Tibial nerve (tissue), 4 donors: ENCODE measurements at regions not wholly inside any gene's neighbourhood (a gene's known extent, or its start where the extent isn't known, plus 50 kb on each side); places are given as distances from the start of the nearest gene placed in this dataset.

Source experiments
- DNase-seq, 2 donors: peaks; one replicate each; pipeline ENCODE4 v3.0.0-alpha.2; 2019; ENCODE audit warnings: low spot score in 2 of 2
- H3K27ac ChIP-seq, 4 donors: fragments of 200-600 bp; sonication (generic) in 3 of 4; one replicate each; pipeline ENCODE4 v1.5.1; 2017 to 2019; ENCODE audit warnings: mild to moderate bottlenecking in 1 of 4
- H3K27me3 ChIP-seq, 2 donors: fragments of 200-600 bp; sonication (generic) in 1 of 2; one replicate each; pipeline versions ENCODE4 v1.5.1 to v1.6.0; 2017 to 2019
- H3K36me3 ChIP-seq, 3 donors: fragments of 200-600 bp; sonication (generic); one replicate each; pipeline ENCODE4 v1.5.1; 2018 to 2019
- H3K4me1 ChIP-seq, 4 donors: fragments of 200-600 bp; sonication (generic) in 3 of 4; one replicate each; pipeline ENCODE4 v1.5.1; 2017 to 2019
- H3K4me3 ChIP-seq, 4 donors: fragments of 200-600 bp; sonication (generic) in 3 of 4; one replicate each; pipeline ENCODE4 v1.5.1; 2017 to 2019; ENCODE audit warnings: mild to moderate bottlenecking in 1 of 4, moderate library complexity in 1 of 4
- H3K9me3 ChIP-seq, 4 donors: fragments of 200-600 bp; sonication (generic) in 3 of 4; one replicate each; pipeline ENCODE4 v1.5.1; 2017 to 2019
- CTCF ChIP-seq, 5 experiments: fragments of 200-600 bp in 3 of 5; fragments of 450-650 bp in 2 of 5; sonication (generic) in 3 of 5; IDR thresholded peaks; one replicate each; pipeline ENCODE4 v1.5.1; 2016 to 2019; ENCODE audit warnings: antibody characterized with exemption in 5 of 5, mild to moderate bottlenecking in 3 of 5, moderate library complexity in 2 of 5
- EP300 ChIP-seq, 2 donors: sonication (generic); formaldehyde crosslinking; IDR thresholded peaks; one replicate each; pipeline ENCODE4 v1.6.1; 2017; ENCODE audit warnings: antibody characterized with exemption in 2 of 2, mild to moderate bottlenecking in 1 of 2
- POLR2A ChIP-seq, 2 donors: fragments of 450-650 bp; IDR thresholded peaks; one replicate each; pipeline ENCODE4 v1.6.1; 2017; ENCODE audit warnings: antibody characterized with exemption in 2 of 2, mild to moderate bottlenecking in 2 of 2, moderate library complexity in 2 of 2
- WGBS, 2 donors: methylation state at CpG; one replicate each; pipeline ENCODE4 v1.1.5; 2018; 5-methylcytosine and 5-hydroxymethylcytosine counted together

GRCh38 chr18:14974088-14974487, 226.1 kb downstream of the ANKRD30B start:
- Histone ChIP-seq H3K4me3 (no peak overlapping the region), H3K4me1 (no peaks in the 10 kb centered on the region), H3K27me3 (no peaks in the 10 kb centered on the region), H3K9me3 (no peaks in the 10 kb centered on the region), H3K36me3 (no peaks in the 10 kb centered on the region), H3K27ac (no peak overlapping the region)
- no peak for TF ChIP-seq EP300 (IDR thresholded peaks at IDR 0.05)
- 79 to 84% methylated on average over 4 to 6 of the region's 6 CpGs for WGBS, 2 donors
- DNase-seq: no peak

- Histone ChIP-seq H3K27ac (no peak overlapping the region), H3K9me3 (no peaks in the 10 kb centered on the region), H3K4me1 (no peaks in the 10 kb centered on the region), H3K36me3 (no peaks in the 10 kb centered on the region), H3K4me3 (no peak overlapping the region), H3K27me3 (no peaks in the 10 kb centered on the region)
- TF ChIP-seq POLR2A (IDR thresholded peaks at IDR 0.05) (no peak), EP300 (IDR thresholded peaks at IDR 0.05) (no peak)
- DNase-seq: no peak
- 58% methylated on average over 3 of the region's 3 CpGs for WGBS, 2 donors
Measured at GRCh38 chr18:14974576-14974975, 226.6 kb downstream of the ANKRD30B start.

- Histone ChIP-seq H3K36me3 (no peaks in the 10 kb centered on the region), H3K27ac (no peak overlapping the region), H3K4me1 (no peaks in the 10 kb centered on the region), H3K27me3 (no peaks in the 10 kb centered on the region), H3K9me3 (no peaks in the 10 kb centered on the region), H3K4me3 (no peak overlapping the region)
- TF ChIP-seq POLR2A (IDR thresholded peaks at IDR 0.05) (no peak), CTCF (IDR thresholded peaks at IDR 0.05) (no peak), EP300 (IDR thresholded peaks at IDR 0.05) (no peak)
- DNase-seq: no peak
- 73% methylated on average over 9 of the region's 9 CpGs for WGBS, 2 donors
Measured at GRCh38 chr18:14975431-14975830, 227.5 kb downstream of the ANKRD30B start.

GRCh38 chr18:14976736-14977430, 228.9 kb downstream of the ANKRD30B start:
- 76 to 77% methylated on average over 10 of the region's 10 CpGs for WGBS, 2 donors
- H3K9me3 ChIP-seq: no peaks in the 10 kb centered on the region
- no peak overlapping the region for H3K27ac ChIP-seq
- TF ChIP-seq POLR2A (IDR thresholded peaks at IDR 0.05) (no peak), CTCF (IDR thresholded peaks at IDR 0.05) (no peak), EP300 (IDR thresholded peaks at IDR 0.05) (no peak)
- DNase-seq: no peak
- H3K4me1 ChIP-seq: no peaks in the 10 kb centered on the region
- no peaks in the 10 kb centered on the region for H3K27me3 ChIP-seq
- no peaks in the 10 kb centered on the region for H3K36me3 ChIP-seq
- H3K4me3 ChIP-seq: no peak overlapping the region

- Histone ChIP-seq H3K4me1 (no peaks in the 10 kb centered on the region), H3K9me3 (no peaks in the 10 kb centered on the region), H3K27me3 (no peaks in the 10 kb centered on the region), H3K4me3 (no peak overlapping the region), H3K36me3 (no peaks in the 10 kb centered on the region), H3K27ac (no peak overlapping the region)
- DNase-seq: no peak
- TF ChIP-seq EP300 (IDR thresholded peaks at IDR 0.05): no peak
- TF ChIP-seq POLR2A (IDR thresholded peaks at IDR 0.05): no peak
- no peak for TF ChIP-seq CTCF (IDR thresholded peaks at IDR 0.05)
- 83 to 89% methylated on average over 3 of the region's 3 CpGs for WGBS, 2 donors
Measured at GRCh38 chr18:14978191-14978590, 230.2 kb downstream of the ANKRD30B start.

GRCh38 chr18:14978962-14979535, 231.1 kb downstream of the ANKRD30B start:
- 30 to 32% methylated on average over 8 of the region's 8 CpGs for WGBS, 2 donors
- TF ChIP-seq POLR2A (IDR thresholded peaks at IDR 0.05) (no peak), CTCF (IDR thresholded peaks at IDR 0.05) (peak in 3 of 5 experiments; percentile 15 to 21 (median 19))
- no peaks in the 10 kb centered on the region for H3K27me3 ChIP-seq
- H3K4me1 ChIP-seq: no peaks in the 10 kb centered on the region
- DNase-seq: no peak
- no peak overlapping the region for H3K27ac ChIP-seq
- no peaks in the 10 kb centered on the region for H3K36me3 ChIP-seq
- no peaks in the 10 kb centered on the region for H3K9me3 ChIP-seq
- no peak overlapping the region for H3K4me3 ChIP-seq
